ENCODE measurements at regions not wholly inside any gene's neighbourhood (a gene's known extent, or its start where the extent isn't known, plus 50 kb on each side); places are given as distances from the start of the nearest gene placed in this dataset.

DNA sequence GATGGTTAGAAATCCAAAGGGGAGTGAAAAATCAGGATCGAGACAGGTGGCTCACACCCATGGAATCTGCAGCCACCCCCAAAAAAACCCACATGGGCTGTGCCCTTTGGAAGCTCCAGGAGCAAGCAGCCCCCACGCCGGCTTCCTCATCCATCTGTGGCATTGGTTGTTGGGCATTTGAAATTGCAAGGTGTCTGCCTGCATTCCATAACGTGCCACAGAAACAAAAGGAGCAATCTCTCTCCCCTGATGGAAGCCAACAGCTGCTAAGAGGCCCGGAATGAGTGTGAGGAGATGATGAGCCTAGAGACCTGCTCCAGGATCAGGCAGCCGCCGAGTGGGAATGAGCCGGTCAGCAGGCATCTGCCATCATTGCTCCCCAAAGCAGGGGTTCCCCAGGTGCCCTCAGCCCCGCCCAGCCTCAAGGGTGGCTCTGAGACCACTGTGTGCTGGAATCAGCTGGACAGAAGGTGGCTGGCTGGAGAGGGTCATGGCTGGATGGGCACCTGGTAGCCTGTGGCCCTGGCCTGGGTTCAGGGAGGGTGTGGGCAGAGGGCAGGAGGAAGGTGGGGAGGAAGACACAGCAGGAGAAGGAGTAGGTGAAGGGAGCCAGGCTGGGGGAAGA, 113.2 kb downstream of the CRLF2 start:
- H3K27me3 ChIP-seq: peaks cover 0 to 22% of the 10 kb centered on the region in 2 donors
- ATAC-seq (no peak), DNase-seq (no peak)
- no peaks in the 10 kb centered on the region for H3K4me1 ChIP-seq
- H3K9me3 ChIP-seq: peaks cover 0 to 13% of the 10 kb centered on the region in 2 donors
- no peak overlapping the region for H3K4me3 ChIP-seq
- H3K36me3 ChIP-seq: no peaks in the 10 kb centered on the region
- intact Hi-C loops (cut with DNase I): no loop called here
- no peak overlapping the region for H3K27ac ChIP-seq
- TF ChIP-seq, protein P1, sequence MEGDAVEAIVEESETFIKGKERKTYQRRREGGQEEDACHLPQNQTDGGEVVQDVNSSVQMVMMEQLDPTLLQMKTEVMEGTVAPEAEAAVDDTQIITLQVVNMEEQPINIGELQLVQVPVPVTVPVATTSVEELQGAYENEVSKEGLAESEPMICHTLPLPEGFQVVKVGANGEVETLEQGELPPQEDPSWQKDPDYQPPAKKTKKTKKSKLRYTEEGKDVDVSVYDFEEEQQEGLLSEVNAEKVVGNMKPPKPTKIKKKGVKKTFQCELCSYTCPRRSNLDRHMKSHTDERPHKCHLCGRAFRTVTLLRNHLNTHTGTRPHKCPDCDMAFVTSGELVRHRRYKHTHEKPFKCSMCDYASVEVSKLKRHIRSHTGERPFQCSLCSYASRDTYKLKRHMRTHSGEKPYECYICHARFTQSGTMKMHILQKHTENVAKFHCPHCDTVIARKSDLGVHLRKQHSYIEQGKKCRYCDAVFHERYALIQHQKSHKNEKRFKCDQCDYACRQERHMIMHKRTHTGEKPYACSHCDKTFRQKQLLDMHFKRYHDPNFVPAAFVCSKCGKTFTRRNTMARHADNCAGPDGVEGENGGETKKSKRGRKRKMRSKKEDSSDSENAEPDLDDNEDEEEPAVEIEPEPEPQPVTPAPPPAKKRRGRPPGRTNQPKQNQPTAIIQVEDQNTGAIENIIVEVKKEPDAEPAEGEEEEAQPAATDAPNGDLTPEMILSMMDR (IDR thresholded peaks at IDR 0.05): no peak

DNA sequence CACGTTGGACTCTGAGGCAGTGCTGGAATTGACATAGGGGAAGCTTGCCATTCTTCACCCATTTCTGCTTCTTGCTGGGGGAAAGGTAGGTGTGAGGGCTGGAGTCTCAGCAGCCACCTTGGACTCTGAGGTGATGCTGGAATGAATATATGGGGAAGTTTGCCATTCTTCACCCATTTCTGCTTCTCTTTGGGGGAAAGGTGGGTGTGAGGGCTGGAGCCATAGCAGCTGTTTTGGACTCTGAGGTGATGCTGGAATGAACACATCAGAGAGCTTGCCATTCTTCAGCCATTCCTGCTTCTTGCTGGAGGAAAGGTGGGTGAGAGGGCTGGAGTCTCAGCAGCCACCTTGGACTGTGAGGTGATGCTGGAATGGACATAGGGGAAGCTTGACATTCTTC, 115.1 kb downstream of the CRLF2 start:
- Histone ChIP-seq H3K4me1 (no peaks in the 10 kb centered on the region), H3K9me3 (peaks cover 0 to 13% of the 10 kb centered on the region in 2 donors), H3K4me3 (no peak overlapping the region), H3K27ac (no peak overlapping the region), H3K27me3 (peaks cover 0 to 28% of the 10 kb centered on the region in 2 donors), H3K36me3 (no peaks in the 10 kb centered on the region)
- no peak for DNase-seq
- intact Hi-C loops (cut with DNase I): no loop called here
- TF ChIP-seq, protein P1 (IDR thresholded peaks at IDR 0.05): no peak
- ATAC-seq: no peak

DNA sequence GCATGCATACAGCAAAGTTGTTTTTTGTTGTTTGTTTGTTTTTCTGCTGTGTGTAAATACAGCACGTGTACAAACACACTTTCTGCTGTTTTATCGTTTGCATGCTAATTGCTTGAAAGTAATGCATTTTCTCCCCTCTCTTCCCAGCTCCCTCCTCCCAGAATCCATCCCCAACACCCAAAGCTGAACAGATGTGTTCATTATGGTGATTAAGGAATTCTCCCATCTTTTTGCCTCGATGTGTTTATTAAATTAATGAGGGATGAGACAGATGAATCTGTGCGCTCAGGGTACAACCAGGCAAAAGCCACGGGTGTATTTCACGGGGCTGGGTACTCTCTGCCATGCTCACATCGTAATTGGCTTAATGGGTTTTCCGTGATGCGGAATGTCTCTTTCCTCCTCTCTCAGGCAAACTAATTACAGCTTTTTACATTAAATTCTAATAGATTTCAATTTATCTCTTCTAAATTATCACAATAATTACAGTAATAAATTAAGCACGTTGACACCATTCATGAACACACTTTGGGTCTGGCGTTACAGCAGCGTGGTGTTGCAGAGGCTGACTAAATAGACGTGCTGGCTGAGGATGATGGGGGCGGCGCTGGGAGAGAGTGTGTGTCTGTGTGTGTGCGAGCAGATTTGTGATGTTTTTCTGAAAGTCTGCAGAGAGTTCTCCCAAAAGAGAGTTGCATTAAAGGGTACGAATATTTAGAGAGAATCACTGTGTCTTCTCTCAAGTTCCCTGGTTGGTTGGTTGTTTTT, 117.7 kb downstream of the CRLF2 start:
- Histone ChIP-seq H3K27ac (no peak overlapping the region), H3K27me3 (peaks cover 0 to 28% of the 10 kb centered on the region in 2 donors), H3K4me1 (no peaks in the 10 kb centered on the region), H3K4me3 (no peak overlapping the region), H3K9me3 (peaks cover 0 to 13% of the 10 kb centered on the region in 2 donors), H3K36me3 (no peaks in the 10 kb centered on the region)
- ATAC-seq (no peak), DNase-seq (no peak)
- intact Hi-C loops (cut with DNase I): no loop called here
- TF ChIP-seq, protein P1 (IDR thresholded peaks at IDR 0.05): no peak

DNA sequence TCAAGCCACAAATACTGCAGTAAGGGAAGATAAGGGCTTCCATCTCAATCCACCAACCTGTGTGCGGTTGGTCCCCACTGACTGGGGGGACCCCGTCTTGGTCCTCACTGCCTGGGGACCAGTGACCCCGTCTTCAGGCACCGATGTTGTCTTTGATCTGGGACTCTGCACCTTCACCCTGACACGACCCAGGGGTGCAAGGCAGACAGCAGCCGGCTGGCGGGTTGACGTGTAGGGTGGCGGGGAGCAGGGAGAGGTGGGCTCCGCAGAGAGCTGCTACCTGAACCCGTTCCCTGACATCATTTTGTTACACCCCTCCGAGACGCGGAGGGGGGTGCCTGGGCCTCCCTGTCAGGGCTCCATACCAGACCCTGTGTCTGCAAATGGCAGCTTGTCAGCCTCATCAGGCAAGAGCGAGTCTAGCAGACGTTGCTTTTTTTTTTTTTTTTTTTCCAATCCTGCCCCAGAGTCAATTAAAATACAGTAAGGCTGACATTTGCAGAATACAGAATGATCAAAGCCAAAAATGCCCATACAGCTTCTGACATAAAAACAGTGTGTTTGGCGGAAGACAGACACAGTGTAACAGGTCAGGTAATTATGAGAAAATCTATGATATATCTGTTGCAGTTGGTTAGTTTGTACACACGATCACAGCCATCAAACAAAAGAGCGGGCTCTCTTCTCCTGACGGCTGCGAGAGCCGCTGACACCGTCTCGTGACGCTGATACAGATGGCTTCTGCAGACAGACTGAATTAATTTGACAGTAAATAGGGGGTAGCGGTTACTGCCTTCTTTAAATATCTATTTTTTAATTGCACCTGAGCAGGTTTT, 118.6 kb downstream of the CRLF2 start:
- no peak overlapping the region for H3K4me3 ChIP-seq
- intact Hi-C loops (cut with DNase I): no loop called here
- ATAC-seq (no peak), DNase-seq (no peak)
- H3K27me3 ChIP-seq: peaks cover 0 to 20% of the 10 kb centered on the region in 2 donors
- no peak overlapping the region for H3K27ac ChIP-seq
- H3K9me3 ChIP-seq: peaks cover 0 to 13% of the 10 kb centered on the region in 2 donors
- no peaks in the 10 kb centered on the region for H3K36me3 ChIP-seq
- TF ChIP-seq, protein P1 (IDR thresholded peaks at IDR 0.05): no peak
- no peaks in the 10 kb centered on the region for H3K4me1 ChIP-seq

DNA sequence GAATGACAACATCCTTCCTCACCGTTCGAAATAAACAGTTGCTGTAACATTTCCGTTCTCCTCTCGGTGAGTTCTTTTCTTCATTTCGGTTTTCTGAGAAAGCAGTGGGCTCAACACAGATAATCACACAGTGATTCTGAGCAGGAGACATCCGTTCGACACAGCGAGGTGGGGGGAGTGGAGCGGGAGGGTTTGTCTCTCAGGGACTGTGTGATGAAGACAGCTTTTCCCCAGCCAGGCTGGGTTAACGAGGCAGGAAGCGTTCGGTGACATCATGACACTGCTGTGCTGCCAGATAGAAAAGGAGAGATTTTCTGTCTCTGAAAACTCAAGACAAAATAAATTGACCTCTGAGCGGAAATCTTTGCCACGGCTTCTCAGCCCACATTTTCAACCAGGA, 119.3 kb downstream of the CRLF2 start:
- H3K4me3 ChIP-seq: no peak overlapping the region
- no peak overlapping the region for H3K27ac ChIP-seq
- ATAC-seq (no peak), DNase-seq (peak in 1 of 4 donors; percentile 12)
- no peaks in the 10 kb centered on the region for H3K36me3 ChIP-seq
- TF ChIP-seq, protein P1 (IDR thresholded peaks at IDR 0.05): no peak
- H3K27me3 ChIP-seq: peaks cover 0 to 17% of the 10 kb centered on the region in 2 donors
- intact Hi-C loops (cut with DNase I): no loop called here
- H3K9me3 ChIP-seq: peaks cover 0 to 13% of the 10 kb centered on the region in 2 donors
- no peaks in the 10 kb centered on the region for H3K4me1 ChIP-seq
